ENCODE measurements at regions not wholly inside any gene's neighbourhood (a gene's known extent, or its start where the extent isn't known, plus 50 kb on each side); places are given as distances from the start of the nearest gene placed in this dataset.
"Not testable (repeated sequence)": the region's sequence is repeated elsewhere in the genome, so short reads cannot be mapped to it uniquely, and the experiment has no call there.

DNA sequence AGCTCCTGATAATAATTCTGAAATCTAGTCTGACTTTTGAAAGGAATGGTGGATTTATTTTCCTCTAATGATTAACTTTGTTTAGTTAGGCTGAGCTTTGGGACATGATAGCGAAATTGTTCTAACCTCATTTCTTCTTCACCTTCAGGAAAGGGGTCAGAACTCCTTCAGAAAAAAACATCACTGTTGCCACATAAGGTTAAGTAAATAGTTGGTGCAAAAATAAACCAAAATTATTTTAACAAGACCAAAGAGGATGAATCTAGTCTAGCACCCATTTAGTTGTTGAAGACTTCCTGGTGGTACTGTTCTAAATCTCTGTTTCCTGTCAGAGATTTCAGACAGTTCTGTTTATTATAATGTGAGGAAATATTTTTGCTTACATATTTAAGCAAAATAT lies 379.8 kb downstream of the UTRN start:
- TF ChIP-seq POLR2A (IDR thresholded peaks at IDR 0.05) (no peak), POLR2AphosphoS5 (IDR thresholded peaks at IDR 0.05) (no peak), EP300 (IDR thresholded peaks at IDR 0.05) (no peak)
- TF ChIP-seq, protein P1, sequence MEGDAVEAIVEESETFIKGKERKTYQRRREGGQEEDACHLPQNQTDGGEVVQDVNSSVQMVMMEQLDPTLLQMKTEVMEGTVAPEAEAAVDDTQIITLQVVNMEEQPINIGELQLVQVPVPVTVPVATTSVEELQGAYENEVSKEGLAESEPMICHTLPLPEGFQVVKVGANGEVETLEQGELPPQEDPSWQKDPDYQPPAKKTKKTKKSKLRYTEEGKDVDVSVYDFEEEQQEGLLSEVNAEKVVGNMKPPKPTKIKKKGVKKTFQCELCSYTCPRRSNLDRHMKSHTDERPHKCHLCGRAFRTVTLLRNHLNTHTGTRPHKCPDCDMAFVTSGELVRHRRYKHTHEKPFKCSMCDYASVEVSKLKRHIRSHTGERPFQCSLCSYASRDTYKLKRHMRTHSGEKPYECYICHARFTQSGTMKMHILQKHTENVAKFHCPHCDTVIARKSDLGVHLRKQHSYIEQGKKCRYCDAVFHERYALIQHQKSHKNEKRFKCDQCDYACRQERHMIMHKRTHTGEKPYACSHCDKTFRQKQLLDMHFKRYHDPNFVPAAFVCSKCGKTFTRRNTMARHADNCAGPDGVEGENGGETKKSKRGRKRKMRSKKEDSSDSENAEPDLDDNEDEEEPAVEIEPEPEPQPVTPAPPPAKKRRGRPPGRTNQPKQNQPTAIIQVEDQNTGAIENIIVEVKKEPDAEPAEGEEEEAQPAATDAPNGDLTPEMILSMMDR (IDR thresholded peaks at IDR 0.05), result no peak
- ATAC-seq (ENCODE audit: low FRiP score in 2 of 2) (no peak), DNase-seq (no peak)
- 89 to 96% methylated on average over 1 of the region's 1 CpG for WGBS, 2 donors
- Histone ChIP-seq H3K36me3 (no peaks in the 10 kb centered on the region), H3K4me3 (no peak overlapping the region), H3K4me1 (peaks cover 0 to 22% (median 16%) of the 10 kb centered on the region in 4 donors), H3K9me3 (no peaks in the 10 kb centered on the region), H3K27me3 (no peaks in the 10 kb centered on the region), H3K27ac (no peak overlapping the region)

DNA sequence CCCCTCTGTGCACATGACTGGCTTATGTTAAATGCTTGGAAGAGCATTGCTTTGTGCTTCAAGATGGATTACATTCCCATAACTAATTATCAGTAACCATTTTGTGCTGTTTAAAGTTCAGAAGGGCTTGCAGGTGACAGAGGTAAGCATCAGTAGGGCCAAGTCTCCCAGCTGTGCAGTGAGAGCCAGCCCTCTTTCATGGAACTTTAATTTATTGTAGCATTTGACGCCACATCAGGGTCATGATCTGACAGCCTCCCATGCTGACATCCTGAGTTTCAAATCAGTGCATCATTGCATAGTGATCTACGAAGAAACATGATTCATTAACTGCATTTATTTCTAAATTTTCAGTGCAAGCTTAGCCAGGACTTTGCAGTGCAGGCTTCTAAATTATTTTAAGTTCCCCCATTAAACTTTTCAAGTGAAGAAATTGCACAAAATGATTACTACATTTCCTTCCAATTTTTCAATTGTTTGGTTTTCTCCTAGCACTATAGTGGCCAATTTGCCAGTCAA lies 380.9 kb downstream of the UTRN start:
- TF ChIP-seq EP300 (IDR thresholded peaks at IDR 0.05) (no peak), POLR2A (IDR thresholded peaks at IDR 0.05) (no peak), POLR2AphosphoS5 (IDR thresholded peaks at IDR 0.05) (no peak)
- TF ChIP-seq, protein P1 (IDR thresholded peaks at IDR 0.05), result no peak
- Histone ChIP-seq H3K36me3 (no peaks in the 10 kb centered on the region), H3K4me3 (no peak overlapping the region), H3K27me3 (no peaks in the 10 kb centered on the region), H3K4me1 (peaks cover 0 to 14% (median 10%) of the 10 kb centered on the region in 4 donors), H3K27ac (no peak overlapping the region), H3K9me3 (peaks cover 0 to 6% (median 4%) of the 10 kb centered on the region in 4 donors)
- DNase-seq (no peak), ATAC-seq (ENCODE audit: low FRiP score in 2 of 2) (no peak)
- 73 to 89% methylated on average over 2 of the region's 2 CpGs for WGBS, 2 donors

DNA sequence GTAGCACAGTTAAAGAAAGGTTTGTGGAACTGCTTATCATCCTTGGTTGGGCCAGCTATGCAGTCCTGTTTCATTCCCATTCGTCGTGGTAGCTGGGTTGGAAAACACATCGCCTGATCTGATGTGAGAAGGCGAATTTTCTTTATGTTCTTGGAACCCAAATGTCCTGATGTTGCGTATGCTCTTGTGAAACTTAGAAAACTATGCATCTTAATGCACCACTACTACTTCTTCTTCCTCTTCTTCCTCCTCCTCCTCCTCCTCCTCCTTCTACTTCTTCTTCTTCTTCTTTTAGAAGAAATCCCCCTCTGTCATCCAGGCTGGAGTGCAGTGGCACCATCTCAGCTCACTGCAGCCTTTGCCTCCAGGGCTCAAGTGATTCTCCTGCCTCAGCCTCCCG lies 381.6 kb downstream of the UTRN start:
- H3K27me3 ChIP-seq, result no peaks in the 10 kb centered on the region
- no peak for TF ChIP-seq POLR2AphosphoS5 (IDR thresholded peaks at IDR 0.05)
- 81 to 90% methylated on average over 6 of the region's 6 CpGs for WGBS, 2 donors
- ATAC-seq (ENCODE audit: low FRiP score in 2 of 2) (no peak), DNase-seq (no peak)
- peaks cover 0 to 14% (median 10%) of the 10 kb centered on the region in 4 donors for H3K4me1 ChIP-seq
- no peaks in the 10 kb centered on the region for H3K36me3 ChIP-seq
- no peak overlapping the region for H3K27ac ChIP-seq
- no peak overlapping the region for H3K4me3 ChIP-seq
- H3K9me3 ChIP-seq, result peaks cover 0 to 6% (median 4%) of the 10 kb centered on the region in 4 donors

DNA sequence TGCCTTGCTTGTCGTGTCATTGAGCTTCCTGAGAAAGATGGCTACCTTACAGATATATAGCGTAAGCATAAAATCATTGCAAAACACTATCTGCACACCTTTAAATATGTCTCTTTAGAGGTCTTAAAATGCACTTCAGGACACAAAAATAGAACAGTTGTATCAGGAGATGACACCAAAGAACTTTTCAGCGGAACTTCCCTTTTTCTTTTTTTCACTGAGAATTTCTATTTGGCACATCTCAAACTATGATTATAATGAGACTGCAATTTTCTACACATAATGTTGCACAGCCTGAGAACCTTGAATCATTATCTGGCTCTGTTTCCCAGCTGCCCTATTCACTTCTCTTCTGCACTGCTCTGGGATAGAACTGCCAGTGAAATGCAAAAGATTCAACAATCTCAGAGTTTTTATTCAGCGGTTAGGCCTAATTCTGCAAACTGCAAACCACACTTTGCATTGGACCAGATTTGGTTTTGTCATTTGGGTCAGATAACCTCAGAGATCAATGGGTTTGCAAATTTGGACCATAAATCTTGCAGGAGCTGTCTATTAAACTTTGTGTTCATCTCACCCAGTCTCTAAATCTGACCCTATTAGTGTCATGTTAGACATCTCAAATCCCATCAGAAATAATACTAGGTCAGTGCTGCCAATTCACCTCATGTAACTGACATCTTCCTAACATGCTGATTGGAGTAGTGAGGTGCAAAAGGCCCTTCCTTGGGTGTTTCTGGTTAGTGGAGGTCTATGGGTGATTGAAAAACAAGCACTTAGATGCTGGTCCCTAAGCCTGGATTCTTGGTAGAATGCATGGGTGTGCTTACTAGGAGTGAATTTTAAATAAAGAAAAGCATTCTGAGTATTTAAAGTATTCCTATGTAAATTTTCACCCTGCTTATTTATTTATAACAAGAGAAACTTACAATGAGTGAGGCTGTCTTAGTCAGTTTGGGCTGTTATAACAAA lies 382.7 kb downstream of the UTRN start:
- 78 to 89% methylated on average over 4 of the region's 4 CpGs for WGBS, 2 donors
- ATAC-seq (ENCODE audit: low FRiP score in 2 of 2), result no peak

DNA sequence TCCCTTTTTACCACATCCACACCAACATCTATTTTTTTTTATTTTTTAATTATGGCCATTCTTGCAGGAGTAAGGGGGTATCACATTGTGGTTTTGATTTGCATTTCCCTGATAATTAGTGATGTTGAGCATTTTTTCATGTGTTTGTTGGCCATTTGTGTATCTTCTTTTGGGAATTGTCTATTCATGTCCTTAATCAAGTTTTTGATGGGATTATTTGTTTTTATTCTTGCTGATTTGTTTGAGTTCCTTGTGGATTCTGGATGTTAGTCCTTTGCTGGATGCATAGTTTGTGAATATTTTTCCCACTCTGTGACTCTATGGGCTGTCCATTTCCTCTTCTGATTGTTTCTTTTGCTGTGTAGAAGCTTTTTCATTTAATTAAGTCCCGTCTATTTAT lies 385.1 kb downstream of the UTRN start:
- not testable (repeated sequence) for H3K27ac ChIP-seq; H3K4me3 ChIP-seq; H3K27me3 ChIP-seq; H3K36me3 ChIP-seq; ATAC-seq (ENCODE audit: low FRiP score in 2 of 2); DNase-seq
- 100% methylated on average over 1 of the region's 1 CpG for whole genome bisulfite sequencing, 2 donors
- H3K4me1 ChIP-seq, result peaks cover 0 to 14% (median 9%) of the 10 kb centered on the region in 4 donors
- H3K9me3 ChIP-seq, result peaks cover 0 to 20% (median 12%) of the 10 kb centered on the region in 4 donors

More for the DNA sequence above, 382.7 kb downstream of the UTRN start:
- no peak for DNase-seq
- H3K9me3 ChIP-seq, result peaks cover 0 to 6% (median 4%) of the 10 kb centered on the region in 4 donors
- peaks cover 0 to 13% (median 10%) of the 10 kb centered on the region in 4 donors for H3K4me1 ChIP-seq
- H3K36me3 ChIP-seq, result no peaks in the 10 kb centered on the region
- TF ChIP-seq EP300 (IDR thresholded peaks at IDR 0.05) (no peak), POLR2AphosphoS5 (IDR thresholded peaks at IDR 0.05) (no peak), POLR2A (IDR thresholded peaks at IDR 0.05) (no peak)
- TF ChIP-seq, protein P1 (IDR thresholded peaks at IDR 0.05), result no peak
- H3K27ac ChIP-seq, result no peak overlapping the region
- H3K4me3 ChIP-seq, result no peak overlapping the region
- no peaks in the 10 kb centered on the region for H3K27me3 ChIP-seq

All from upper lobe of left lung (tissue), 6 donors.